GM23338 (cell line): ENCODE measurements at regions not wholly inside any gene's neighbourhood (a gene's known extent, or its start where the extent isn't known, plus 50 kb on each side); places are given as distances from the start of the nearest gene placed in this dataset.

Experiments used
- ATAC-seq: fragments of 200-7000 bp; cut with Tn5 transposase; 3 replicates; pipeline ENCODE4 v1.9.1; 2020
- DNase-seq: peaks from one replicate; pipeline ENCODE4 v3.0.0-alpha.2; 2015; ENCODE audit warnings: low spot score
- H2AFZ ChIP-seq: fragments of 200-600 bp; sonication (generic); 2 replicates; pipeline ENCODE4 v1.8.0; 2016; ENCODE audit warnings: antibody characterized with exemption, mild to moderate bottlenecking, moderate library complexity
- H3F3A ChIP-seq: fragments of 200-600 bp; sonication (generic); replicated peaks from 2 replicates; pipeline ENCODE4 v1.8.0; 2017; ENCODE audit warnings: antibody characterized with exemption, mixed run types, low read depth
- H3K27ac ChIP-seq: fragments of 200-600 bp; sonication (generic); 2 replicates; pipeline ENCODE4 v1.6.1; 2016; ENCODE audit warnings: low read depth
- H3K27me3 ChIP-seq: fragments of 200-600 bp; sonication (generic); 2 replicates; pipeline ENCODE4 v1.8.0; 2016; ENCODE audit warnings: mild to moderate bottlenecking, mixed run types, moderate library complexity; ENCODE audit not compliant: insufficient read depth
- H3K36me3 ChIP-seq: fragments of 200-600 bp; sonication (generic); 2 replicates; pipeline ENCODE4 v1.8.0; 2016; ENCODE audit warnings: mild to moderate bottlenecking; ENCODE audit not compliant: insufficient read depth
- H3K4me1 ChIP-seq: fragments of 200-600 bp; sonication (generic); 2 replicates; pipeline ENCODE4 v1.8.0; 2016; ENCODE audit warnings: mild to moderate bottlenecking, moderate library complexity; ENCODE audit not compliant: insufficient read depth
- H3K4me2 ChIP-seq: fragments of 200-600 bp; sonication (generic); 2 replicates; pipeline ENCODE4 v1.7.1; 2017; ENCODE audit warnings: mixed run types
- H3K4me3 ChIP-seq: fragments of 200-600 bp; sonication (generic); 2 replicates; pipeline ENCODE4 v1.6.1; 2016; ENCODE audit warnings: mixed run types
- H3K79me2 ChIP-seq: fragments of 200-600 bp; sonication (generic); replicated peaks from 2 replicates; pipeline ENCODE4 v1.8.0; 2017; ENCODE audit warnings: mild to moderate bottlenecking; ENCODE audit not compliant: insufficient read depth
- H3K9me2 ChIP-seq: fragments of 200-600 bp; sonication (generic); 2 replicates; pipeline ENCODE4 v1.8.0; 2017; ENCODE audit not compliant: insufficient read depth
- H4K20me1 ChIP-seq: fragments of 200-600 bp; sonication (generic); replicated peaks from 2 replicates; pipeline ENCODE4 v1.8.0; 2017; ENCODE audit warnings: mild to moderate bottlenecking; ENCODE audit not compliant: insufficient read depth
- H3K27ac Mint-ChIP-seq: 2 replicates; pipeline ENCODE4 v1.8.0; 2020; ENCODE audit warnings: inconsistent platforms, mild to moderate bottlenecking, moderate library complexity, mixed read lengths
- H3K27me3 Mint-ChIP-seq: 3 replicates; pipeline ENCODE4 v1.8.0; 2022; ENCODE audit warnings: low read depth, mild to moderate bottlenecking, moderate library complexity, mixed read lengths, inconsistent platforms; ENCODE audit not compliant: insufficient read depth, poor library complexity
- H3K36me3 Mint-ChIP-seq: 3 replicates; pipeline ENCODE4 v1.8.0; 2021; ENCODE audit warnings: low read depth, mild to moderate bottlenecking, inconsistent platforms, moderate library complexity, mixed read lengths
- H3K4me1 Mint-ChIP-seq: 3 replicates; pipeline ENCODE4 v1.8.0; 2020; ENCODE audit warnings: mild to moderate bottlenecking, inconsistent platforms, mixed read lengths
- H3K4me3 Mint-ChIP-seq: 3 replicates; pipeline ENCODE4 v1.8.0; 2021; ENCODE audit warnings: moderate library complexity, mild to moderate bottlenecking, inconsistent platforms, mixed read lengths
- H3K9me3 Mint-ChIP-seq: 3 replicates; pipeline ENCODE4 v1.8.0; 2020; ENCODE audit warnings: moderate library complexity, mild to moderate bottlenecking, inconsistent platforms, mixed read lengths
- CREB1 ChIP-seq: fragments of 250-450 bp; sonication (Bioruptor Pico); IDR thresholded peaks from 2 replicates; pipeline ENCODE4 v1.5.0; 2020; ENCODE audit warnings: low read depth, mild to moderate bottlenecking, moderate library complexity
- CTCF ChIP-seq, 2 experiments: fragments of 200-600 bp in 1 of 2; sonication (generic) in 1 of 2; conservative IDR thresholded peaks; 2 replicates each; pipeline versions ENCODE4 v1.5.1 to v1.6.1; 2016 to 2017; ENCODE audit warnings: antibody characterized with exemption in 2 of 2, low read depth in 2 of 2, mild to moderate bottlenecking in 2 of 2, moderate library complexity in 1 of 2
- EZH2 ChIP-seq: fragments of 200-600 bp; sonication (generic); IDR thresholded peaks from one replicate; pipeline ENCODE4 v1.8.0; 2017; ENCODE audit warnings: antibody characterized with exemption, mild to moderate bottlenecking, low read depth; ENCODE audit not compliant: unreplicated experiment
- EZH2phosphoT487 ChIP-seq: fragments of 200-600 bp; sonication (generic); IDR thresholded peaks from one replicate; pipeline ENCODE4 v1.8.1; 2018; ENCODE audit warnings: antibody characterized with exemption; ENCODE audit not compliant: unreplicated experiment
- JUNB ChIP-seq: IDR thresholded peaks from one replicate; pipeline ENCODE4 v1.6.1; 2016; ENCODE audit warnings: antibody characterized with exemption; ENCODE audit not compliant: unreplicated experiment
- REST ChIP-seq: IDR thresholded peaks from one replicate; pipeline ENCODE4 v1.6.1; 2018; ENCODE audit warnings: antibody characterized with exemption; ENCODE audit not compliant: unreplicated experiment
- STAT1 ChIP-seq: IDR thresholded peaks from one replicate; pipeline ENCODE4 v1.6.1; 2016; ENCODE audit warnings: antibody characterized with exemption; ENCODE audit not compliant: unreplicated experiment

- ATAC-seq (no peak), DNase-seq (no peak)
- Histone ChIP-seq H4K20me1 (no peaks in the 10 kb centered on the region), H3K27ac (no peak overlapping the region), H3K27me3 (no peaks in the 10 kb centered on the region), H3K4me3 (no peak overlapping the region), H3K9me2 (no peaks in the 10 kb centered on the region), H3K4me1 (no peaks in the 10 kb centered on the region), H3K4me2 (no peak overlapping the region), H2AFZ (no peak overlapping the region; the same call in 1 of the 2 replicates), H3K36me3 (no peaks in the 10 kb centered on the region), H3K79me2 (no peaks in the 10 kb centered on the region), H3F3A (no peaks in the 10 kb centered on the region)
- no peak for TF ChIP-seq STAT1
- no peak for TF ChIP-seq EZH2phosphoT487
- no peak for TF ChIP-seq JUNB
- TF ChIP-seq CTCF (conservative IDR thresholded peaks at IDR 0.05; ENCODE audit: low read depth in 2 of 2), result no peak
- no peak for TF ChIP-seq CREB1 (CRISPR knock-in tag)
- Mint-ChIP-seq H3K36me3 (no peaks in the 10 kb centered on the region), H3K27me3 (no peaks in the 10 kb centered on the region), H3K4me3 (no peak overlapping the region), H3K27ac (no peak overlapping the region), H3K9me3 (no peaks in the 10 kb centered on the region; the same call in 2 of the 3 replicates), H3K4me1 (no peaks in the 10 kb centered on the region)
These were observed 346.8 kb upstream of the NFE2L3 start for GRCh38 chr7:25805027-25805687.

GRCh38 chr7:25807086-25807611 is 344.8 kb upstream of the NFE2L3 start:
- Histone ChIP-seq H4K20me1 (no peaks in the 10 kb centered on the region), H3K36me3 (no peaks in the 10 kb centered on the region), H3K79me2 (no peaks in the 10 kb centered on the region), H3K4me1 (no peaks in the 10 kb centered on the region), H3K4me2 (no peak overlapping the region), H3F3A (no peaks in the 10 kb centered on the region), H3K27me3 (no peaks in the 10 kb centered on the region), H3K27ac (no peak overlapping the region), H2AFZ (0 out of 2 replicates have a peak overlapping the region, but pooled peaks have one; percentile 40), H3K4me3 (no peak overlapping the region), H3K9me2 (no peaks in the 10 kb centered on the region)
- H3K4me3 Mint-ChIP-seq, result no peak overlapping the region
- DNase-seq (no peak), ATAC-seq (no peak)
- no peaks in the 10 kb centered on the region; the same call in 2 of the 3 replicates for H3K9me3 Mint-ChIP-seq
- no peaks in the 10 kb centered on the region for H3K4me1 Mint-ChIP-seq
- TF ChIP-seq EZH2phosphoT487 (no peak), EZH2 (no peak), CTCF (conservative IDR thresholded peaks at IDR 0.05; ENCODE audit: low read depth in 2 of 2) (no peak), REST (no peak), STAT1 (no peak)
- H3K27ac Mint-ChIP-seq, result no peak overlapping the region
- no peaks in the 10 kb centered on the region for H3K36me3 Mint-ChIP-seq
- H3K27me3 Mint-ChIP-seq, result no peaks in the 10 kb centered on the region
